Esophagus muscularis mucosa (tissue), 3 donors: ENCODE measurements at regions not wholly inside any gene's neighbourhood (a gene's known extent, or its start where the extent isn't known, plus 50 kb on each side); places are given as distances from the start of the nearest gene placed in this dataset.

Experiments used
- CTCF ChIP-seq, 3 experiments: fragments of 200-600 bp in 2 of 3; fragments of 450-650 bp in 1 of 3; sonication (generic) in 2 of 3; IDR thresholded peaks; one replicate each; pipeline ENCODE4 v1.5.1; 2017 to 2019; ENCODE audit warnings: antibody characterized with exemption in 3 of 3, mild to moderate bottlenecking in 2 of 3, moderate library complexity in 1 of 3
- POLR2A ChIP-seq: fragments of 450-650 bp; IDR thresholded peaks from one replicate; pipeline ENCODE4 v1.6.1; 2017; ENCODE audit warnings: antibody characterized with exemption, moderate library complexity, mild to moderate bottlenecking, low read depth

GRCh38 chr2:136210822-136211221, 92.9 kb upstream of the CXCR4 start:
- TF ChIP-seq POLR2A: no peak
- TF ChIP-seq CTCF (IDR thresholded peaks at IDR 0.05): no peak
